HG03196 (cell line): ENCODE measurements at regions not wholly inside any gene's neighbourhood (a gene's known extent, or its start where the extent isn't known, plus 50 kb on each side); places are given as distances from the start of the nearest gene placed in this dataset.
"Not testable (repeated sequence)": the region's sequence is repeated elsewhere in the genome, so short reads cannot be mapped to it uniquely, and the experiment has no call there.

ENCODE experiments used
- ATAC-seq: cut with Tn5 transposase; IDR thresholded peaks from one replicate; pipeline ENCODE4 v1.9.1; 2021; ENCODE audit not compliant: unreplicated experiment

DNA sequence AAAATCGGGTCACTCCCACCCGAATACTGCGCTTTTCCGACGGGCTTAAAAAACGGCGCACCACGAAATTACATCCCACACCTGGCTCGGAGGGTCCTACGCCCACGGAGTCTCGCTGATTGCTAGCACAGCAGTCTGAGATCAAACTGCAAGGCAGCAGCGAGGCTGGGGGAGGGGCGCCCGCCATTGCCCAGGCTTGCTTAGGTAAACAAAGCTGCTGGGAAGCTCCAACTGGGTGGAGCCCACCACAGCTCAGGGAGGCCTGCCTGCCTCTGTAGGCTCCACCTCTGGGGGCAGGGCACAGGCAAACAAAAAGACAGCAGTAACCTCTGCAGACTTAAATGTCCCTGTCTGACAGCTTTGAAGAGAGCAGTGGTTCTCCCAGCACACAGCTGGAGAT lies 325.7 kb upstream of the PIK3R1 start:
- ATAC-seq = not testable (repeated sequence)

- ATAC-seq = no peak
These were observed 327.8 kb upstream of the PIK3R1 start for GRCh38 chr5:67887748-67888161.

GRCh38 chr5:67886761-67887160 lies 328.8 kb upstream of the PIK3R1 start:
- no peak for ATAC-seq

GRCh38 chr5:67880876-67881275 lies 334.7 kb upstream of the PIK3R1 start:
- no peak for ATAC-seq

DNA sequence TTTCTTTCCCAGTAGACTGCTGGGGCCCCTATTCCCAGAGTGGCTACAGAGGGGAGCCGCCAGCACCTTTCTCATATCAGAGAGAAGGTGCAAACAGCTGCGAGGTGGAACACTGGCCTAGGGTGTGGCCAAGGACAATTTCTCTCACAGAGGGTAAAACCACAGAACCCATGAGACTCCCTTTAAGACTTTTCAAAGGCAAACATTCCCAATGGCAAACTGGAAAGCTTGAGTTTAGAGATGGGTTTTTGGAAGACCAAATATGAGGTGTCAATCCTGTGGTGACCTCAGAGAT lies 335.1 kb upstream of the PIK3R1 start:
- no peak for ATAC-seq

- no peak for ATAC-seq
These were observed 335.7 kb upstream of the PIK3R1 start for GRCh38 chr5:67879620-67880510.

- no peak for ATAC-seq
These were observed 336.6 kb upstream of the PIK3R1 start for GRCh38 chr5:67878933-67879332.

- no peak for ATAC-seq
These were observed 339.2 kb upstream of the PIK3R1 start for GRCh38 chr5:67876371-67876770.

DNA sequence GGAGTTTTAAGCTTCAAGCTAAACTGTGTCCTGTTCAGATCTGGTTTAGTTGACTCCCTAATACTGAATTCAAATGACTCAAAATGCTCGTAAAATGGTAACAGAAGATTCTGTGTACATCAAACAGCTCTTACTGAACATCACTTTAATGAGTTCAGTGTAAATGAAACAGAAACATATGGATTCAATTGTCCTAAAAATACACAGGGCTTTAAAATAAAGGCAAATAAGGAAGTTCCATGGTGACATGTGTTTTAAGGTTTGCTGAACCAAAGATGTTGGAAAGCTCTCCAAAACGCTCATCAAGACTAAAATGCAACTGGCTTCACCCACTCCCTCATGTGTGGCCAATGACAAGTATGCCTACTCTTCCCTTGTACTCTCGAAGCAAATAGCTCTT lies 340.0 kb upstream of the PIK3R1 start:
- ATAC-seq = no peak

GRCh38 chr5:67873935-67874334 lies 341.6 kb upstream of the PIK3R1 start:
- no peak for ATAC-seq

- no peak for ATAC-seq
These were observed 344.9 kb upstream of the PIK3R1 start for GRCh38 chr5:67870662-67871061.

GRCh38 chr5:67864335-67864734 lies 351.2 kb upstream of the PIK3R1 start:
- not testable (repeated sequence) for ATAC-seq

DNA sequence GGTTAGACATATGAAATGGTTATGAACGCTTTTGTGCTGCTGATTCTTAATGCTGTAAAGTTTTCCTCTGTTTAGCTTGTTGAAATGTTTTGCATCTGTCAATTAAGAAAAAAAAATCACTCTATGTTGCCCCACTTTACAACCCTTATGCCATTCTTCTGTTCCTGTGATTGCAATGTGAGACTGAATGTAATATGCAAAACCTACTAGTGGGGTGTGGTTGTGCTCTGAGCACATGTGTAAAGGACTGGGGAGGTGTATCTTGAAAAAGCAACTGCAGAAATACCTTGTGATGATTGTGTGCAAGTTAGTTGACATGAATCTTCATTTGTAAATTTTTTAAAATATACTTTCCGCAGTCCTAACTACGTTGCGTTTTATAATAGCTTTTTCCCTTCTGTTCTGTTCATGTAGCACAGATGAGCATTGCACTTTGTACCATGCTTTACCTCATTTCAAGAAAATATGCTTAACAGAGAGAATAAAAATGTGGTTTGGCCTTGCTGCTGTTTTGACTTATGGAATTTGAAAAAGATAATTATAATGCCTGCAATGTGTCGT lies 357.0 kb upstream of the PIK3R1 start:
- ATAC-seq = no peak

DNA sequence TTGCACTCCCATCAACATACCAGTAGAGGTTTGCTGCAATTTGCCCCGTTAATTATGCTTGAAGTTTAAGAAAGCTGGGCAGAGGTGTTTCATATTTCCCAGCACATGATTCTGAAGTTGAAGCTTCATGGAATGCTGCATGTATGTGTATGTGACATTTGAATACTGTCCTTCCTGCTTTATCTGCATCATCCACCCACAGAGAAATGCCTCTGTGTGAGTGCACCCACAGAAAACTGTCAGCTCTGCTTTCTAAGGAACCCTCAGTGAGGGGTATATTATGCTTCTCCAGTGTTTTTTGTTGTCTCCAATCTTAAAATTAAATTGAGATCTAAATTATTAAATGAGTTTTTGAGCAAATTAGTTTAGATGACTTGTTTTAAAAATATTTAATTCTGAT lies 358.1 kb upstream of the PIK3R1 start:
- ATAC-seq = no peak

DNA sequence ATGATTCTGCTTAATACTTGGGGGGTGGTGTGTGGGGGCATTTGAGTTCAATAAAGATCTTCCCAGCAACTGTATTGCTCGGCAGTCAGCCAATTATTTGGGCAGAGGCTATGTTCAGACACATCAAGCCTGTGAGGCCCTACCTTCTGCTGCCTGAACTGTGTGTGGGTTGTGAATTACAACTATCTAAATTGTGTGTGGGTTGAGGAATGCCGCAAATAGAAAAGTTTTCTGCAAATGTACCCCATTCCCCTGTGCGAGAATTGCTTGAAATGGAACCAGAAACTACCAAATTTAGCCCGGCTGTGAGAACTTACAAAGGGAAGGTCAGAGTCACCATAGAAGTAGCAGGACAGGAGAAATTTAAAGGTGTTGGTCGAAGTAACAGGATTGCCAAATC lies 360.0 kb upstream of the PIK3R1 start:
- ATAC-seq = no peak

GRCh38 chr5:67850906-67851305 lies 364.6 kb upstream of the PIK3R1 start:
- not testable (repeated sequence) for ATAC-seq

GRCh38 chr5:67844924-67845323 lies 370.6 kb upstream of the PIK3R1 start:
- ATAC-seq = no peak

GRCh38 chr5:67842806-67843205 lies 372.8 kb upstream of the PIK3R1 start:
- no peak for ATAC-seq

DNA sequence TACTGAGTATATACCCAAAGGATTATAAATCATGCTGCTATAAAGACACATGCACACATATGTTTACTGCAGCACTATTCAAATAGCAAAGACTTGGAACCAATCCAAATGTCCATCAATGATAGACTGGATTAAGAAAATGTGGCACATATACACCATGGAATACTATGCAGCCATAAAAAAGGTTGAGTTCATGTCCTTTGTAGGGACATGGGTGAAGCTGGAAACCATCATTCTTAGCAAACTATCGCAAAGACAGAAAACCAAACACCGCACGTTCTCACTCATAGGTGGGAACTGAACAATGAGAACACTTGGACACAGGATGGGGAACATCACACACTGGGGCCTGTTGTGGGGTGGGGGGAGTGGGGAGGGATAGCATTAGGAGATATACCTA lies 378.3 kb upstream of the PIK3R1 start:
- ATAC-seq = not testable (repeated sequence)

DNA sequence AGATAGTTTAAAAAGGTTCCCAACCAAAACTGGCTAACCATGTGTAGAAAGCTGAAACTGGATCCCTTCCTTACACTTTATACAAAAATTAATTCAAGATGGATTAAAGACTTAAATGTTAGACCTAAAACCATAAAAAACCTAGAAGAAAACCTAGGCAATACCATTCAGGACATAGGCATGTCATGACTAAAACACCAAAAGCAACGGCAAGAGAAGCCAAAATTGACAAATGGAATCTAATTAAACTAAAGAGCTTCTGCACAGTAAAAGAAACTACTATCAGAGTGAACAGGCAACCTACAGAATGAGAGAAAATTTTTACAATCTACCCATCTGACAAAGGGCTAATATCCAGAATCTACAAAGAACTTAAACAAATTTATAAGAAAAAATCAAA lies 379.1 kb upstream of the PIK3R1 start:
- not testable (repeated sequence) for ATAC-seq

DNA sequence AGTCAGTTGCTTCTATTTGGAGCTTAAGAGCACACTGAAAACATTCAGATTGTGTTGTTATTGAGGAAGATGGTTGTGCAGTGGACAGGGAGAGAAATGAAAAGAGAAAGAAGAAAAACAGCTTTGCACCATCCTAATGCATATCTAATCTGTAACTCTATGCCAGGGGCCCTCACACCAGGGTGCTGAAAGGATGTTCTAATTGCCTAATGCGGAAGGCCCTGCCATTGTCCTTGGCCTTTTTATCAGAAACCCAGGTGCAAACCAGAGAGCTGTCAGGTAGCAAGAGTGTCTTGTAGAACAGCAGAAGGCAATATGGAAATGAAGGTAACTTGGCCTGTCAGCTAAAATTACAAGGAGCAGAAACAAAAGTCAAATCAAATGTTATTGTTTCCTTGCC lies 384.5 kb upstream of the PIK3R1 start:
- ATAC-seq = no peak

GRCh38 chr5:67827541-67827940 lies 388.0 kb upstream of the PIK3R1 start:
- ATAC-seq = no peak

GRCh38 chr5:67824852-67825251 lies 390.7 kb upstream of the PIK3R1 start:
- no peak for ATAC-seq
